Activated T-cell treated with anti-CD3 and anti-CD28 coated beads for 48 hours (primary cell): ENCODE measurements at regions not wholly inside any gene's neighbourhood (a gene's known extent, or its start where the extent isn't known, plus 50 kb on each side); places are given as distances from the start of the nearest gene placed in this dataset.

Source experiments
- DNase-seq: peaks from one replicate; pipeline ENCODE4 v3.0.0-alpha.2; 2020; ENCODE audit warnings: low read depth

- DNase-seq, result no peak
Measured at GRCh38 chr4:17173300-17173699, 274.9 kb upstream of the LDB2 start.

GRCh38 chr4:17170131-17170530 is 271.7 kb upstream of the LDB2 start:
- DNase-seq, result no peak

- no peak for DNase-seq
Measured at GRCh38 chr4:17169699-17170098, 271.3 kb upstream of the LDB2 start.

- DNase-seq, result no peak
Measured at GRCh38 chr4:17168571-17168970, 270.1 kb upstream of the LDB2 start.

- no peak for DNase-seq
Measured at GRCh38 chr4:17166954-17167353, 268.5 kb upstream of the LDB2 start.

GRCh38 chr4:17165286-17165685 is 266.8 kb upstream of the LDB2 start:
- DNase-seq, result no peak

- no peak for DNase-seq
Measured at GRCh38 chr4:17164666-17165065, 266.2 kb upstream of the LDB2 start.

- no peak for DNase-seq
Measured at GRCh38 chr4:17163156-17163771, 264.8 kb upstream of the LDB2 start.

- DNase-seq, result no peak
Measured at GRCh38 chr4:17157304-17157703, 258.9 kb upstream of the LDB2 start.

GRCh38 chr4:17155486-17155885 is 257.0 kb upstream of the LDB2 start:
- no peak for DNase-seq

GRCh38 chr4:17153572-17153971 is 255.1 kb upstream of the LDB2 start:
- no peak for DNase-seq

- DNase-seq, result no peak
Measured at GRCh38 chr4:17152941-17153540, 254.6 kb upstream of the LDB2 start.

GRCh38 chr4:17142232-17142711 is 243.8 kb upstream of the LDB2 start:
- DNase-seq, result no peak

GRCh38 chr4:17138847-17139246 is 240.4 kb upstream of the LDB2 start:
- no peak for DNase-seq

- DNase-seq, result no peak
Measured at GRCh38 chr4:17134565-17134964, 236.1 kb upstream of the LDB2 start.

GRCh38 chr4:17134100-17134499 is 235.7 kb upstream of the LDB2 start:
- DNase-seq, result no peak

GRCh38 chr4:17132226-17132625 is 233.8 kb upstream of the LDB2 start:
- DNase-seq, result no peak

GRCh38 chr4:17128268-17128667 is 229.8 kb upstream of the LDB2 start:
- DNase-seq, result no peak

GRCh38 chr4:17126321-17126966 is 228.0 kb upstream of the LDB2 start:
- no peak for DNase-seq

GRCh38 chr4:17124767-17125166 is 226.3 kb upstream of the LDB2 start:
- DNase-seq, result no peak

GRCh38 chr4:17120761-17121160 is 222.3 kb upstream of the LDB2 start:
- no peak for DNase-seq

- DNase-seq, result no peak
Measured at GRCh38 chr4:17117746-17118145, 219.3 kb upstream of the LDB2 start.

- no peak for DNase-seq
Measured at GRCh38 chr4:17115583-17115982, 217.1 kb upstream of the LDB2 start.

- DNase-seq, result no peak
Measured at GRCh38 chr4:17112292-17112659, 213.8 kb upstream of the LDB2 start.
